MG63 (cell line): ENCODE measurements at regions not wholly inside any gene's neighbourhood (a gene's known extent, or its start where the extent isn't known, plus 50 kb on each side); places are given as distances from the start of the nearest gene placed in this dataset.

Source experiments
- DNase-seq: peaks from one replicate; pipeline ENCODE4 v3.0.0-alpha.2; 2020
- H3K27me3 ChIP-seq: fragments of 250-450 bp; sonication (Bioruptor Pico); 2 replicates; pipeline ENCODE4 v1.5.1; 2020; ENCODE audit warnings: mild to moderate bottlenecking, moderate library complexity
- H3K36me3 ChIP-seq: fragments of 250-450 bp; sonication (Bioruptor Pico); 2 replicates; pipeline ENCODE4 v1.5.1; 2020; ENCODE audit warnings: mild to moderate bottlenecking, moderate library complexity
- H3K4me3 ChIP-seq: fragments of 250-450 bp; sonication (Bioruptor Pico); 2 replicates; pipeline ENCODE4 v1.5.1; 2020; ENCODE audit warnings: mild to moderate bottlenecking, moderate library complexity
- H3K9me3 ChIP-seq: fragments of 250-450 bp; sonication (Bioruptor Pico); 2 replicates; pipeline ENCODE4 v1.5.1; 2020; ENCODE audit warnings: mild to moderate bottlenecking, moderate library complexity

- Histone ChIP-seq H3K4me3 (no peak overlapping the region), H3K9me3 (no peaks in the 10 kb centered on the region), H3K36me3 (no peaks in the 10 kb centered on the region), H3K27me3 (no peaks in the 10 kb centered on the region)
- DNase-seq, result no peak
Measured at GRCh38 chr3:177290633-177291032, 93.4 kb upstream of the TBL1XR1 start.

DNA sequence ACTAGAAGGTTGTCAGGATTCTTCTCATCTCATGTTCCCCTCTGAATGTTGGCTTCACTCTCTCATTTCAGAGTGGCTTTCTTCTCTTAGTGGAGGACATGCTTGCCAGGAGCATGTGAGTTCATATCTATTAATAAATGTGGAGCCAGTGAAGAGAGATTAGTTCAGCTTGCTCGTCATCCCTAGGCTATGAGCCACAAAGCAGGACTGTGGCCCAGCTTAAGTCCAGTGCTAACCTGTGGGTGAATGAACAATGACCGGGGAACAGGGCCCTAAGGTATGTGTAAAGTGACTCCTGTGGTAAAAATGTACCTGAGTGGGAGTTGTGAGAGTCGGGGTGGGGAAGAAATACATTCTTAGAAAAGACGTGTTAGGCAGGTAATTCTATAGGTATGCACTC is 96.9 kb upstream of the TBL1XR1 start:
- Histone ChIP-seq H3K4me3 (no peak overlapping the region), H3K27me3 (no peaks in the 10 kb centered on the region), H3K36me3 (no peaks in the 10 kb centered on the region), H3K9me3 (no peaks in the 10 kb centered on the region)
- peak; percentile 83 for DNase-seq

GRCh38 chr3:177295116-177295515 is 97.8 kb upstream of the TBL1XR1 start:
- H3K9me3 ChIP-seq, result no peaks in the 10 kb centered on the region
- H3K4me3 ChIP-seq, result no peak overlapping the region
- no peak for DNase-seq
- H3K36me3 ChIP-seq, result no peaks in the 10 kb centered on the region
- H3K27me3 ChIP-seq, result no peaks in the 10 kb centered on the region

DNA sequence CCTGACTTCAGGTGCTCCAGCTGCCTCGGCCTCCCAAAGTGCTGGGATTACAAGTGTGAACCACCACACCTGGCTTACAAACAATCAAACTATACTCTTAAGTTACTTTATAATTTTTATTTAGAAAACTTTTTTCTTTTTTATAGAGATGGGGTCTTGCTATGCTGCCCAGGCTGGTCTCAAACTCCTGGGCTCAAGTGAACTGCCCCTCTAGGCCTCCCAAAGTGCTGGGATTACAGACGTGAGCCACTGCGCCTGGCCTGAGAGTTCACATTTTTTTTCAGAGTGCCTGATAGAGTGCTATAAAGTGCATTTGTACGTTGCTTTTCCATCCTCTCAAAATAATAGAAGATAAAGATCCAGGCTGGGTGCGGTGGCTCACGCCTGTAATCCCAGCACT is 102.0 kb upstream of the TBL1XR1 start:
- Histone ChIP-seq H3K36me3 (no peaks in the 10 kb centered on the region), H3K4me3 (no peak overlapping the region), H3K9me3 (no peaks in the 10 kb centered on the region), H3K27me3 (no peaks in the 10 kb centered on the region)
- DNase-seq, result no peak

GRCh38 chr3:177300039-177300833 is 103.0 kb upstream of the TBL1XR1 start:
- no peaks in the 10 kb centered on the region for H3K9me3 ChIP-seq
- H3K27me3 ChIP-seq, result no peaks in the 10 kb centered on the region
- no peak overlapping the region for H3K4me3 ChIP-seq
- DNase-seq, result no peak
- no peaks in the 10 kb centered on the region for H3K36me3 ChIP-seq

DNA sequence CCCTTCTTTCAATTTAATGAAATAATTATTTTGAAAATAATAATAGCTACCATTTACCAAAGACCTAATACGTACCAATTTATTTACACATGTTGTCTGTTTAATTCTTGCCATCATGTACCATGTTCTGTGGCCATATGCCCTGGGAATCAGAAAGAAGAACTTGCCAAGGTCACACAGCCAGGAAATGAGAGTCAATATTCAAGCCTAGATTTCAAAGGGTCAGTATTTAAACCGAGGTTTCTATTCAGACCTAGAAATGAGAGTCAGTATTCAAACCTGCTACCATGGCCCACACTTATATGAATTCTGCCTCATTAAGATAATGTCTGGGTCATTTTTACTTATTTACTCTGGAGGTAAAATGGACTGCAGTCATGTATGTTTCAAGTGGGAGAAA is 103.6 kb upstream of the TBL1XR1 start:
- no peak overlapping the region for H3K4me3 ChIP-seq
- DNase-seq, result no peak
- H3K27me3 ChIP-seq, result no peaks in the 10 kb centered on the region
- no peaks in the 10 kb centered on the region for H3K9me3 ChIP-seq
- H3K36me3 ChIP-seq, result no peaks in the 10 kb centered on the region

DNA sequence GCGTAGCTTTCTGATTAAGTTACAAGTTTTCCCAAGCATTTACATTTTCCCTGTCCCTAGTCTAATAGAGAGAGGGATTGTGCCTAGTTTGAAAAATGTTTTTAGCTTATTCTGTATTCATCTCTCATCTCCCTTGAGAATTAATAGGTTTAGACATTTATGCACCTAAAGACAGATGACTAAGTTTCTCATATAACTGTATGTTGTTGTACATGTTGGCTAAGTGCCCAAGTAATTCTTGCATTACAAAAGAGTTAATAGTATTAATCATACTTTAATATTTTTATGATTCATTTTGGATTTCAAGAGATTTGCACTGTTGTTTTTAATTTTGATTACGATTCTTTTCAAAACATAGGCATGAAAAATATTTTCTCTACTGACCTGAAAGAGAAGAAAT is 109.0 kb upstream of the TBL1XR1 start:
- Histone ChIP-seq H3K4me3 (no peak overlapping the region), H3K27me3 (no peaks in the 10 kb centered on the region), H3K36me3 (no peaks in the 10 kb centered on the region), H3K9me3 (peaks cover 13% of the 10 kb centered on the region)
- no peak for DNase-seq

GRCh38 chr3:177307391-177307790 is 110.1 kb upstream of the TBL1XR1 start:
- no peak for DNase-seq
- H3K27me3 ChIP-seq, result no peaks in the 10 kb centered on the region
- H3K4me3 ChIP-seq, result no peak overlapping the region
- H3K36me3 ChIP-seq, result no peaks in the 10 kb centered on the region
- H3K9me3 ChIP-seq, result peaks cover 19% of the 10 kb centered on the region

GRCh38 chr3:177307826-177308225 is 110.5 kb upstream of the TBL1XR1 start:
- H3K27me3 ChIP-seq, result no peaks in the 10 kb centered on the region
- H3K36me3 ChIP-seq, result no peaks in the 10 kb centered on the region
- no peak overlapping the region for H3K4me3 ChIP-seq
- H3K9me3 ChIP-seq, result peaks cover 19% of the 10 kb centered on the region
- no peak for DNase-seq

- no peaks in the 10 kb centered on the region for H3K36me3 ChIP-seq
- no peaks in the 10 kb centered on the region for H3K27me3 ChIP-seq
- H3K4me3 ChIP-seq, result no peak overlapping the region
- DNase-seq, result no peak
- H3K9me3 ChIP-seq, result peaks cover 19% of the 10 kb centered on the region
Measured at GRCh38 chr3:177308286-177308685, 111.0 kb upstream of the TBL1XR1 start.

DNA sequence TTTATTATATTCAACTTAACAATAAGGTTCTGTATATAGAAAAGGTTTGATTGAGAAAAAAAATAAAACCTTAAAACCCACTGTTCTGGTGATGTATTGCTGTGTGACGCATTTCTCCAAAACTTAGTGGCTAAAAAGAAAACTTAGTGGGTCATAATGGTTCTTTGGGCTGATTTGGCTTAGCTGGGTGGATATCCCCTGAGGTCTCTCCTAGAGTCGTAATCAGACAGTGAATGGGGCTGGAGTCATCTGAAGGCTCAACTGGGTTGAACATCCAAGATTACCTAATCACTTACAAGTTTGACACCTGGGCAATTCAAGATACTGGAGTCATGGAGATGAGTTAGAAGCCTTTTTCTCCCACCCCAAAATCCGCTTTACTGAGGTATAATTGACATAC is 111.6 kb upstream of the TBL1XR1 start:
- DNase-seq, result no peak
- Histone ChIP-seq H3K4me3 (no peak overlapping the region), H3K36me3 (no peaks in the 10 kb centered on the region), H3K27me3 (no peaks in the 10 kb centered on the region), H3K9me3 (peaks cover 19% of the 10 kb centered on the region)

DNA sequence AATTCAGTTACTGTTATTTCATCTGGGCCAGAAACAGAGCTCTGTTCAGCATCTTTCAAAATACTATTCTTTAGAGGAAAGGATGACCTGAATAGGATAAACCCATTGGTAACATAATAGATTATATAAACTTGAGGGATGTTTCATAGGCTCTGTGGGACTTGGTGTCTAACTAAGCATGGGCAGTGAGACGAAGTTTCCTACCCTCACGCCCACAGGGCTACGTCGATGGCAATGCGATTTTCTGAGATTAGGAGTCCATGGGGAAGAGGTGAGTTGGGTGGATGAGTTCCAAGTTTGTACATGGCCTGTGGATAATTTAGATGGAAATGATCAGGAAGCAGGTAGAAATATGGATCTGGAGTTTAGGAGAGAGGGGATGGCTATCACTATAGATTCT is 115.2 kb upstream of the TBL1XR1 start:
- no peak for DNase-seq
- no peaks in the 10 kb centered on the region for H3K36me3 ChIP-seq
- H3K4me3 ChIP-seq, result no peak overlapping the region
- H3K9me3 ChIP-seq, result peaks cover 22% of the 10 kb centered on the region
- H3K27me3 ChIP-seq, result no peaks in the 10 kb centered on the region

DNA sequence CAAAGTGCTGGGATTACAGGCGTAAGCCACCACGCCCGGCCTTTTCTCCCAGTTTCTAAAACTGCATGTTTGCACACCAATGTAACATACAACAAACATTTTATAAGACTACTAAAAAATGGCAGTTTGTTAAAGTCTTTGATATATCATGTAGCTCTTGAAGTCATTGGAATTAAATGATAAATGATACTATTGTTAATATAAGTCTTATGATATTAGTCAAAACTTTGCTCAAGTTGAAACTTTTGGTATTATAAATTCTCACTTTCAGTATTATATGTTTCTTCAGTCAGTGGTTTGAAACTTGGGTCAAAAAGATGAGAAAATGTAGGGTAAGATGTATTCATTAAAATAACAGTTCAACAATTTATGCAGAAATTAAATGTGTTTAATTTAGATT is 117.6 kb upstream of the TBL1XR1 start:
- DNase-seq, result no peak
- no peaks in the 10 kb centered on the region for H3K27me3 ChIP-seq
- no peak overlapping the region for H3K4me3 ChIP-seq
- H3K36me3 ChIP-seq, result no peaks in the 10 kb centered on the region
- peaks cover 21% of the 10 kb centered on the region for H3K9me3 ChIP-seq

- H3K9me3 ChIP-seq, result peaks cover 5% of the 10 kb centered on the region
- H3K4me3 ChIP-seq, result no peak overlapping the region
- H3K36me3 ChIP-seq, result no peaks in the 10 kb centered on the region
- H3K27me3 ChIP-seq, result no peaks in the 10 kb centered on the region
- DNase-seq, result no peak
Measured at GRCh38 chr3:177317247-177317646, 120.0 kb upstream of the TBL1XR1 start.

DNA sequence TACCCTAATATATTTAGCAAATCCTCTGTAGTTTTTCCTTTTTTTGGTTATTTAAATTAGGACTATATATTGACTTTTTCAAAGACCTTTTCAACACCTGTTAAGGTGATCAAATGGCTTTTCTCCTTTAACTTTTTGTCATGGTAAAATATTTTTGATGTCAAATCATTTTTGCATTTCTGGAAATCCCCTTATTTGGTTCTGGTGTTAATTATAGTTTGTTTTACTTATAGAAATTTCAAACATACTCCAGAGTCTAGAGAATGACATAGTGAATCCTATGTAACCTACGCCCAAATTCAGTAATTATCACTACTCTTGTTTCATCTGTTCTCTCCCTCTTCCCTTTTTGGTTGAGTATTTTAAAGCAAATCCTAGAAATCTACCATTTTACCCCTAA is 121.3 kb upstream of the TBL1XR1 start:
- no peak for DNase-seq
- H3K4me3 ChIP-seq, result no peak overlapping the region
- H3K36me3 ChIP-seq, result no peaks in the 10 kb centered on the region
- H3K27me3 ChIP-seq, result no peaks in the 10 kb centered on the region
- peaks cover 5% of the 10 kb centered on the region for H3K9me3 ChIP-seq

DNA sequence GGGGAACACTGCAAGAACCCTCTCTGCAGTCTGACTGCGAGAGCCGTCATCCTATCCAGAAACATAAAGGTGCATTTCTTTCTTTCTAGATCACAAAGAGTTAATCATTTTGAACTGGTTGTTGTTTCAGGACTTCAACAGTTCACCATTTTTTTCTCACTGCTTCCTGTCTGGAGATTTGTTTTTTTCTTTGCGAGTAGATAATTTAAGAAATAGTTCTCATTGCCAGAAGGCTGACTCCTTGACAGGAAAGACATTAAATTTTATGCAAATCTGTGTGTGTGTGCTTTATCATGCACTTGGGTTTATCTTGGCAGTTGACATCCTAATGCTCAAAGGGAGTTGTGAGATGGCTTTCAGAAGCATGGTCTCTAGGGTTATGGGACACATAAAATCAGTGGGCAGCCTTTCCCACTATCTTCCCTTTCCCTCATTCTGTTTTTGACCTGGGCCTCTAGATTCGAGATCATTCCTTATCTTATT is 123.5 kb upstream of the TBL1XR1 start:
- H3K36me3 ChIP-seq, result no peaks in the 10 kb centered on the region
- no peak for DNase-seq
- H3K9me3 ChIP-seq, result peaks cover 5% of the 10 kb centered on the region
- no peak overlapping the region for H3K4me3 ChIP-seq
- H3K27me3 ChIP-seq, result no peaks in the 10 kb centered on the region

DNA sequence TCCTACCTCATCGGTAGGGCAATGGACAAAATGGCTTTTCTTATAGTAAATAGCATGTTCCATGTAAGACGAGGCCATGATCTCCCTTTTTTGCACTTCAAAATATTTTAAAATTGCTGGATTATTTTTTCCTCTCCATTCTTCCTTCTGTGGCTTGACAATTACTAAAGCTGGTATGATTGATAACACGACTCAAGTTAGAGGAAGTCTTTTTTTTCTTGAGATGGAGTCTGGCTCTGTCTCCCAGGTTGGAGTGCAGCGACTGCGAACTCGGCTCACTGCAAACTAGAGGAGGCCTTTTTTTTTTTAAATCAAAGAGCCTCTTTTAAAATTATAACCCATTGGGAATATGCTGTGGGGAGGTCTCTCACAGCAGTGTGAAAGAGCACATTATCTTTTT is 124.5 kb upstream of the TBL1XR1 start:
- DNase-seq, result no peak
- Histone ChIP-seq H3K27me3 (no peaks in the 10 kb centered on the region), H3K4me3 (no peak overlapping the region), H3K36me3 (no peaks in the 10 kb centered on the region), H3K9me3 (peaks cover 5% of the 10 kb centered on the region)

DNA sequence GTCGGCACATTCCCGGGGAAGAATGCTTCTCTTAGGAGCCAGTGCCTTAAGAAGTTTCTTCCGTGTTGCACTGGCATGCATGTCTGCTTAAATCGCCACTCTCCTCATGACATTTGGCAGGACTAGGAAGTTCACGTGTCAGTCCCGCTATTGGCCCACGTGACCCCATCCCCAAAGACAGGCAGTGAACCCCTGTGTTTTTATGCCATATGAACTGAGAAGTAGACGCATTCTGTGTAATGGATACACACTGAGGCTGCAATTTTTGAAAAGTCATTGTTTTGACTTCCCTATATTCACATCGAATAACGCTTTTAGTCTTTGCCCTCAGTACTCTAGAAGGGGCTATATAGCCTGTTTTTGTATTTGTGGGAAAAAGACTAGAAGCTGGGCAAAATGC is 125.6 kb upstream of the TBL1XR1 start:
- 0 out of 2 replicates have a peak, but pooled peaks cover 2% of the 10 kb centered on the region for H3K9me3 ChIP-seq
- DNase-seq, result no peak
- no peak overlapping the region for H3K4me3 ChIP-seq
- H3K27me3 ChIP-seq, result no peaks in the 10 kb centered on the region
- H3K36me3 ChIP-seq, result no peaks in the 10 kb centered on the region
